ENCODE measurements at regions not wholly inside any gene's neighbourhood (a gene's known extent, or its start where the extent isn't known, plus 50 kb on each side); places are given as distances from the start of the nearest gene placed in this dataset.

- H3K4me3 ChIP-seq (replicated peaks; ENCODE audit: insufficient read depth, low read length) = no peak overlapping the region
- H3K27ac ChIP-seq (replicated peaks) = no peak overlapping the region
- no peak for TF ChIP-seq SPI1 (IDR thresholded peaks at IDR 0.05; ENCODE audit: borderline replicate concordance, low read depth)
- no peak for TF ChIP-seq CTCF (IDR thresholded peaks at IDR 0.05; ENCODE audit: insufficient read depth, low read length)
Measured at GRCh38 chr1:34403156-34403555, 226.4 kb downstream of the C1orf94 start.

GRCh38 chr1:34404804-34405203 is 228.1 kb downstream of the C1orf94 start:
- no peak for DNase-seq (ENCODE audit: low read depth in 1 of 2, low spot score in 1 of 2)
- H3K4me3 ChIP-seq (replicated peaks; ENCODE audit: insufficient read depth, low read length) = no peak overlapping the region
- TF ChIP-seq GABPA (IDR thresholded peaks at IDR 0.05; ENCODE audit: low read depth) (no peak), POLR2AphosphoS5 (IDR thresholded peaks at IDR 0.05; ENCODE audit: low read depth) (no peak), CTCF (IDR thresholded peaks at IDR 0.05; ENCODE audit: insufficient read depth, low read length) (no peak), REST (IDR thresholded peaks at IDR 0.05; ENCODE audit: insufficient replicate concordance, low read depth) (no peak), SPI1 (IDR thresholded peaks at IDR 0.05; ENCODE audit: borderline replicate concordance, low read depth) (no peak)
- no peaks in the 10 kb centered on the region for H3K27me3 ChIP-seq (ENCODE audit: insufficient read depth, poor library complexity, severe bottlenecking)
- no peak overlapping the region for H3K27ac ChIP-seq (replicated peaks)

More at GRCh38 chr1:34403156-34403555, 226.4 kb downstream of the C1orf94 start:
- H3K27me3 ChIP-seq (ENCODE audit: insufficient read depth, poor library complexity, severe bottlenecking) = no peaks in the 10 kb centered on the region
- no peak for DNase-seq (ENCODE audit: low read depth in 1 of 2, low spot score in 1 of 2)

- no peak for DNase-seq (ENCODE audit: low read depth in 1 of 2, low spot score in 1 of 2)
- Histone ChIP-seq H3K27ac (replicated peaks) (no peak overlapping the region), H3K27me3 (ENCODE audit: insufficient read depth, poor library complexity, severe bottlenecking) (no peaks in the 10 kb centered on the region), H3K4me3 (replicated peaks; ENCODE audit: insufficient read depth, low read length) (no peak overlapping the region)
- TF ChIP-seq CTCF (IDR thresholded peaks at IDR 0.05; ENCODE audit: insufficient read depth, low read length) = no peak
- no peak for TF ChIP-seq REST (IDR thresholded peaks at IDR 0.05; ENCODE audit: insufficient replicate concordance, low read depth)
- no peak for TF ChIP-seq SPI1 (IDR thresholded peaks at IDR 0.05; ENCODE audit: borderline replicate concordance, low read depth)
- TF ChIP-seq GABPA (IDR thresholded peaks at IDR 0.05; ENCODE audit: low read depth) = no peak
- TF ChIP-seq POLR2AphosphoS5 (IDR thresholded peaks at IDR 0.05; ENCODE audit: low read depth) = no peak
Measured at GRCh38 chr1:34405266-34405959, 228.7 kb downstream of the C1orf94 start.

GRCh38 chr1:34406377-34406776 is 229.7 kb downstream of the C1orf94 start:
- Histone ChIP-seq H3K27ac (replicated peaks) (no peak overlapping the region), H3K27me3 (ENCODE audit: insufficient read depth, poor library complexity, severe bottlenecking) (no peaks in the 10 kb centered on the region), H3K4me3 (replicated peaks; ENCODE audit: insufficient read depth, low read length) (no peak overlapping the region)
- no peak for DNase-seq (ENCODE audit: low read depth in 1 of 2, low spot score in 1 of 2)
- TF ChIP-seq SPI1 (IDR thresholded peaks at IDR 0.05; ENCODE audit: borderline replicate concordance, low read depth) (no peak), CTCF (IDR thresholded peaks at IDR 0.05; ENCODE audit: insufficient read depth, low read length) (no peak), REST (IDR thresholded peaks at IDR 0.05; ENCODE audit: insufficient replicate concordance, low read depth) (no peak), GABPA (IDR thresholded peaks at IDR 0.05; ENCODE audit: low read depth) (no peak)

All from HL-60 (cell line).